ENCODE measurements at regions not wholly inside any gene's neighbourhood (a gene's known extent, or its start where the extent isn't known, plus 50 kb on each side); places are given as distances from the start of the nearest gene placed in this dataset.

DNA sequence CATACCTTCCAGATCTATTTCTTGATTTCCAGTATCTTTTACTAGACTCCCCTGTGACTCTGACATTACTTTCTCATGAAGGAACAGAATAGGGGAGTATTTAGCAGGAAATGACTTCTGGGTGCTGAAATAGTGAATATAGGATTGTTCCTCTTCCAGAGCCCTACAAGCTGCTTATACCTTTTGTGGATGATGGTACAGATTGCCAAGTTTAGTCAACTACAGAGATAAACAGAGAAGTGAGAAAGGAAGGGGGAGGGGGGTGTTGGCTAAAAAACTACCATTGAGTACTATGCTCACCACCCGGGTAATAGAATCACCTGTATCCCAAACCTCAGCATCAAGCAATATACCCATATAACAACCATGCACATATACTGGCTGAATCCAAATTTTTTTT lies 298.3 kb upstream of the GPR149 start:
- H2AK5ac ChIP-seq (ENCODE audit: low read length, severe bottlenecking) = no peak overlapping the region
- no peak overlapping the region for H3K4me3 ChIP-seq (ENCODE audit: insufficient read depth in 1 of 2, low read depth in 1 of 2, low read length in 2 of 2)
- no peak overlapping the region for H3K4ac ChIP-seq (ENCODE audit: low read depth in 1 of 2, low read length in 2 of 2)
- no peak overlapping the region for H4K8ac ChIP-seq (ENCODE audit: low read length)
- H4K91ac ChIP-seq (ENCODE audit: low read length) = no peak overlapping the region
- H3K36me3 ChIP-seq (ENCODE audit: control insufficient read depth in 1 of 2, insufficient read depth in 2 of 2, low read depth in 1 of 2, low read length in 2 of 2) = no peaks in the 10 kb centered on the region
- no peak overlapping the region for H2AFZ ChIP-seq (ENCODE audit: low read depth, low read length)
- no peaks in the 10 kb centered on the region for H3K4me1 ChIP-seq (ENCODE audit: control insufficient read depth, insufficient read depth, low read depth, low read length)
- no peak overlapping the region for H3K9ac ChIP-seq (ENCODE audit: low read length)
- no peak overlapping the region for H3K14ac ChIP-seq (ENCODE audit: low read length in 2 of 2)
- WGBS = no CpG with 5 or more reads among the region's 1 CpG
- H3K79me1 ChIP-seq (replicated peaks; ENCODE audit: low read length, poor library complexity, severe bottlenecking) = no peaks in the 10 kb centered on the region
- H2BK15ac ChIP-seq (ENCODE audit: low read depth, poor library complexity, severe bottlenecking) = no peak overlapping the region
- no peak overlapping the region for H2BK120ac ChIP-seq (ENCODE audit: low read depth, low read length)
- no peaks in the 10 kb centered on the region for H3K27me3 ChIP-seq (ENCODE audit: control insufficient read depth in 1 of 2, insufficient read depth in 1 of 2, low read length in 2 of 2)
- H3K9me3 ChIP-seq (ENCODE audit: control insufficient read depth, low read length) = no peaks in the 10 kb centered on the region
- H2BK5ac ChIP-seq (ENCODE audit: low read depth, low read length, poor library complexity, severe bottlenecking) = no peak overlapping the region
- H2BK12ac ChIP-seq (ENCODE audit: low read length in 2 of 2) = no peak overlapping the region
- DNase-seq = no peak
- H3K4me2 ChIP-seq (ENCODE audit: low read length, poor library complexity, severe bottlenecking) = no peak overlapping the region
- no peak overlapping the region for H3K23ac ChIP-seq (ENCODE audit: low read length in 2 of 2)
- no peak overlapping the region for H3K27ac ChIP-seq (ENCODE audit: low read length, poor library complexity, severe bottlenecking)
- no peak overlapping the region for H3K18ac ChIP-seq (ENCODE audit: low read depth in 1 of 2, low read length in 2 of 2)

GRCh38 chr3:154720921-154721320 lies 290.9 kb upstream of the GPR149 start:
- H3K4me2 ChIP-seq (ENCODE audit: low read length, poor library complexity, severe bottlenecking) = no peak overlapping the region
- no peak overlapping the region for H2BK15ac ChIP-seq (ENCODE audit: low read depth, poor library complexity, severe bottlenecking)
- no peak overlapping the region for H2BK120ac ChIP-seq (ENCODE audit: low read depth, low read length)
- no peak overlapping the region for H2AFZ ChIP-seq (ENCODE audit: low read depth, low read length)
- H3K4ac ChIP-seq (ENCODE audit: low read depth in 1 of 2, low read length in 2 of 2) = no peak overlapping the region
- no peak overlapping the region for H2BK5ac ChIP-seq (ENCODE audit: low read depth, low read length, poor library complexity, severe bottlenecking)
- no peak overlapping the region for H2BK12ac ChIP-seq (ENCODE audit: low read length in 2 of 2)
- H3K9me3 ChIP-seq (ENCODE audit: control insufficient read depth, low read length) = no peaks in the 10 kb centered on the region
- H4K91ac ChIP-seq (ENCODE audit: low read length) = no peak overlapping the region
- no peaks in the 10 kb centered on the region for H3K36me3 ChIP-seq (ENCODE audit: control insufficient read depth in 1 of 2, insufficient read depth in 2 of 2, low read depth in 1 of 2, low read length in 2 of 2)
- no peak overlapping the region for H3K14ac ChIP-seq (ENCODE audit: low read length in 2 of 2)
- WGBS = no CpG with 5 or more reads among the region's 1 CpG
- no peak overlapping the region for H3K4me3 ChIP-seq (ENCODE audit: insufficient read depth in 1 of 2, low read depth in 1 of 2, low read length in 2 of 2)
- H3K23ac ChIP-seq (ENCODE audit: low read length in 2 of 2) = no peak overlapping the region
- no peak overlapping the region for H3K18ac ChIP-seq (ENCODE audit: low read depth in 1 of 2, low read length in 2 of 2)
- H3K9ac ChIP-seq (ENCODE audit: low read length) = no peak overlapping the region
- no peak for DNase-seq
- H3K79me1 ChIP-seq (replicated peaks; ENCODE audit: low read length, poor library complexity, severe bottlenecking) = no peaks in the 10 kb centered on the region
- H3K27me3 ChIP-seq (ENCODE audit: control insufficient read depth in 1 of 2, insufficient read depth in 1 of 2, low read length in 2 of 2) = no peaks in the 10 kb centered on the region
- H2AK5ac ChIP-seq (ENCODE audit: low read length, severe bottlenecking) = no peak overlapping the region
- no peaks in the 10 kb centered on the region for H3K4me1 ChIP-seq (ENCODE audit: control insufficient read depth, insufficient read depth, low read depth, low read length)
- no peak overlapping the region for H4K8ac ChIP-seq (ENCODE audit: low read length)
- H3K27ac ChIP-seq (ENCODE audit: low read length, poor library complexity, severe bottlenecking) = no peak overlapping the region

- H2BK12ac ChIP-seq (ENCODE audit: low read length in 2 of 2) = no peak overlapping the region
- no peak overlapping the region for H4K8ac ChIP-seq (ENCODE audit: low read length)
- no peaks in the 10 kb centered on the region for H3K4me1 ChIP-seq (ENCODE audit: control insufficient read depth, insufficient read depth, low read depth, low read length)
- H3K27me3 ChIP-seq (ENCODE audit: control insufficient read depth in 1 of 2, insufficient read depth in 1 of 2, low read length in 2 of 2) = no peaks in the 10 kb centered on the region
- no peak overlapping the region for H3K4ac ChIP-seq (ENCODE audit: low read depth in 1 of 2, low read length in 2 of 2)
- H3K79me1 ChIP-seq (replicated peaks; ENCODE audit: low read length, poor library complexity, severe bottlenecking) = no peaks in the 10 kb centered on the region
- no peak overlapping the region for H3K4me2 ChIP-seq (ENCODE audit: low read length, poor library complexity, severe bottlenecking)
- DNase-seq = no peak
- no peak overlapping the region for H3K23ac ChIP-seq (ENCODE audit: low read length in 2 of 2)
- H3K9me3 ChIP-seq (ENCODE audit: control insufficient read depth, low read length) = no peaks in the 10 kb centered on the region
- H3K9ac ChIP-seq (ENCODE audit: low read length) = no peak overlapping the region
- H3K27ac ChIP-seq (ENCODE audit: low read length, poor library complexity, severe bottlenecking) = no peak overlapping the region
- H2AK5ac ChIP-seq (ENCODE audit: low read length, severe bottlenecking) = no peak overlapping the region
- no peak overlapping the region for H2AFZ ChIP-seq (ENCODE audit: low read depth, low read length)
- H3K14ac ChIP-seq (ENCODE audit: low read length in 2 of 2) = no peak overlapping the region
- no peak overlapping the region for H3K4me3 ChIP-seq (ENCODE audit: insufficient read depth in 1 of 2, low read depth in 1 of 2, low read length in 2 of 2)
- no CpG with 5 or more reads among the region's 1 CpG for WGBS
- H2BK15ac ChIP-seq (ENCODE audit: low read depth, poor library complexity, severe bottlenecking) = no peak overlapping the region
- H2BK5ac ChIP-seq (ENCODE audit: low read depth, low read length, poor library complexity, severe bottlenecking) = no peak overlapping the region
- no peak overlapping the region for H2BK120ac ChIP-seq (ENCODE audit: low read depth, low read length)
- no peak overlapping the region for H3K18ac ChIP-seq (ENCODE audit: low read depth in 1 of 2, low read length in 2 of 2)
- H4K91ac ChIP-seq (ENCODE audit: low read length) = no peak overlapping the region
- H3K36me3 ChIP-seq (ENCODE audit: control insufficient read depth in 1 of 2, insufficient read depth in 2 of 2, low read depth in 1 of 2, low read length in 2 of 2) = no peaks in the 10 kb centered on the region
These were observed 288.1 kb upstream of the GPR149 start for GRCh38 chr3:154718053-154718452.

DNA sequence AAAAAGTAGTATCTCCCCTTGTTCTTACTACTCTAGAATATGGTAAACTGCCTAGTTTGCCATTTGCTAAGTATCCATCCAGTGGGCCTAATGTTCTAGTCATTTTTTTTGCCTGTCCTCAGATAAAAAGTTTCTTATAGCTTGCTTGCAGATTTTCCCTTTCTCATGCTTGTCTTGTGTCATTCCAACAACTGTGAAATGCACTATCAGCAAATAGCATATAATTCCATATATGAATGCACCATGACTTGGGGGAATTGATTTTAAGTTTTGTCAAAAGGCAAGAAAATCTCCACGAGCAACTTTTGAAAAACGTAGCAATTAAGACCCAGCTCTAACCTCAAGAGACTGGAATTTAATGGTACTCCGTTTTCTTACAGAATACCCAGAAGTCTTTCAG lies 286.2 kb upstream of the GPR149 start:
- Histone ChIP-seq H2BK5ac (ENCODE audit: low read depth, low read length, poor library complexity, severe bottlenecking) (no peak overlapping the region), H2BK15ac (ENCODE audit: low read depth, poor library complexity, severe bottlenecking) (no peak overlapping the region), H3K14ac (ENCODE audit: low read length in 2 of 2) (no peak overlapping the region), H3K27ac (ENCODE audit: low read length, poor library complexity, severe bottlenecking) (no peak overlapping the region), H3K18ac (ENCODE audit: low read depth in 1 of 2, low read length in 2 of 2) (no peak overlapping the region), H3K23ac (ENCODE audit: low read length in 2 of 2) (no peak overlapping the region), H3K36me3 (ENCODE audit: control insufficient read depth in 1 of 2, insufficient read depth in 2 of 2, low read depth in 1 of 2, low read length in 2 of 2) (no peaks in the 10 kb centered on the region), H3K4me2 (ENCODE audit: low read length, poor library complexity, severe bottlenecking) (no peak overlapping the region), H3K4me1 (ENCODE audit: control insufficient read depth, insufficient read depth, low read depth, low read length) (no peaks in the 10 kb centered on the region), H2AK5ac (ENCODE audit: low read length, severe bottlenecking) (no peak overlapping the region), H3K4me3 (ENCODE audit: insufficient read depth in 1 of 2, low read depth in 1 of 2, low read length in 2 of 2) (no peak overlapping the region), H4K8ac (ENCODE audit: low read length) (no peak overlapping the region), H4K91ac (ENCODE audit: low read length) (no peak overlapping the region), H3K9ac (ENCODE audit: low read length) (no peak overlapping the region), H2BK120ac (ENCODE audit: low read depth, low read length) (no peak overlapping the region), H3K4ac (ENCODE audit: low read depth in 1 of 2, low read length in 2 of 2) (no peak overlapping the region), H3K79me1 (replicated peaks; ENCODE audit: low read length, poor library complexity, severe bottlenecking) (no peaks in the 10 kb centered on the region), H2BK12ac (ENCODE audit: low read length in 2 of 2) (no peak overlapping the region), H3K9me3 (ENCODE audit: control insufficient read depth, low read length) (no peaks in the 10 kb centered on the region), H3K27me3 (ENCODE audit: control insufficient read depth in 1 of 2, insufficient read depth in 1 of 2, low read length in 2 of 2) (no peaks in the 10 kb centered on the region), H2AFZ (ENCODE audit: low read depth, low read length) (no peak overlapping the region)
- DNase-seq = no peak
- 85% methylated on average over 2 of the region's 3 CpGs for WGBS

Measured in mesenchymal stem cell (in vitro differentiated cells and primary cell).